OCI-LY7 (cell line): ENCODE measurements at regions not wholly inside any gene's neighbourhood (a gene's known extent, or its start where the extent isn't known, plus 50 kb on each side); places are given as distances from the start of the nearest gene placed in this dataset.
"Not testable (repeated sequence)": the region's sequence is repeated elsewhere in the genome, so short reads cannot be mapped to it uniquely, and the experiment has no call there.

Experiments
- BruUV-seq: library from RNA; stranded (reverse); fragments of 400-500 nt; replicated peaks from 2 replicates; lab custom pipeline; 2021; lab: Mats Ljungman, UMichigan
- CTCF ChIA-PET: fragments of 300-600 bp; sonication (Branson Sonifier 250); formaldehyde crosslinking; loops from one replicate; lab custom pipeline; 2022; ENCODE audit warnings: antibody characterized with exemption; ENCODE audit not compliant: unreplicated experiment; lab: Charles Lee
- POLR2A ChIA-PET: fragments of 300-600 bp; sonication (Branson Sonifier 250); formaldehyde crosslinking; loops from one replicate; lab custom pipeline; 2022; ENCODE audit warnings: antibody characterized with exemption; lab: Charles Lee
- DNase-seq: peaks from one replicate; pipeline ENCODE4 v3.0.0-alpha.2; 2015; ENCODE audit warnings: low spot score
- H2AFZ ChIP-seq: fragments of 200-600 bp; sonication (generic), shearing (Covaris generic); 2 replicates; pipeline ENCODE4 v1.6.1; 2014; ENCODE audit warnings: mild to moderate bottlenecking, antibody characterized with exemption, low read length, moderate library complexity
- H3K27ac ChIP-seq: fragments of 200-600 bp; sonication (generic); 2 replicates; pipeline ENCODE4 v1.5.1; 2014; ENCODE audit warnings: mixed run types, low read depth, mild to moderate bottlenecking, moderate library complexity, low read length, inconsistent platforms; ENCODE audit not compliant: poor library complexity, severe bottlenecking
- H3K36me3 ChIP-seq: fragments of 200-600 bp; sonication (generic); 2 replicates; pipeline ENCODE4 v1.6.1; 2014; ENCODE audit warnings: mild to moderate bottlenecking, antibody characterized with exemption, low read length, moderate library complexity, mixed read lengths; ENCODE audit not compliant: insufficient read depth
- H3K4me1 ChIP-seq: fragments of 200-600 bp; sonication (generic); 2 replicates; pipeline ENCODE4 v1.5.1; 2014; ENCODE audit warnings: mild to moderate bottlenecking, low read length; ENCODE audit not compliant: insufficient read depth, poor library complexity, severe bottlenecking
- H3K4me2 ChIP-seq: fragments of 200-600 bp; sonication (generic); 2 replicates; pipeline ENCODE4 v1.6.1; 2014; ENCODE audit warnings: mild to moderate bottlenecking, low read length
- H3K4me3 ChIP-seq: fragments of 200-600 bp; sonication (generic); 2 replicates; pipeline ENCODE4 v1.5.1; 2014; ENCODE audit warnings: mild to moderate bottlenecking, low read depth, low read length; ENCODE audit not compliant: poor library complexity, severe bottlenecking
- H3K79me2 ChIP-seq: fragments of 200-600 bp; sonication (generic); 2 replicates; pipeline ENCODE4 v1.6.1; 2016; ENCODE audit warnings: low read depth, mild to moderate bottlenecking, low read length, moderate library complexity, mixed read lengths; ENCODE audit not compliant: insufficient read depth
- H3K9me2 ChIP-seq: fragments of 200-600 bp; sonication (generic); 2 replicates; pipeline ENCODE4 v1.6.1; 2016; ENCODE audit warnings: mild to moderate bottlenecking, low read length, mixed read lengths; ENCODE audit not compliant: insufficient read depth
- H3K9me3 ChIP-seq: fragments of 200-600 bp; sonication (generic); 2 replicates; pipeline ENCODE4 v1.6.1; 2014; ENCODE audit warnings: mild to moderate bottlenecking, mixed run types, low read length, mixed read lengths
- H4K20me1 ChIP-seq: fragments of 200-600 bp; sonication (generic); 2 replicates; pipeline ENCODE4 v1.6.1; 2014; ENCODE audit warnings: mild to moderate bottlenecking, antibody characterized with exemption, low read length, moderate library complexity, mixed read lengths; ENCODE audit not compliant: insufficient read depth
- intact Hi-C: fragments of 100-400 bp; cut with micrococcal nuclease; formaldehyde crosslinking; loops from one replicate; pipeline ENCODE4 v1.10.0; 2022; ENCODE audit not compliant: unreplicated experiment

GRCh38 chr2:91773810-91774209, 3082.3 kb downstream of the RPIA start:
- H2AFZ ChIP-seq, CTCF ChIA-PET, H3K4me2 ChIP-seq, H3K36me3 ChIP-seq, H3K4me1 ChIP-seq, H3K9me2 ChIP-seq, H3K9me3 ChIP-seq, BruUV-seq, H4K20me1 ChIP-seq, H3K4me3 ChIP-seq, POLR2A ChIA-PET, H3K27ac ChIP-seq, DNase-seq, intact Hi-C loops, H3K79me2 ChIP-seq: not testable (repeated sequence)

- H3K79me2 ChIP-seq, H3K4me3 ChIP-seq, H3K9me2 ChIP-seq, POLR2A ChIA-PET, CTCF ChIA-PET, intact Hi-C loops, H3K4me1 ChIP-seq, H2AFZ ChIP-seq, H3K27ac ChIP-seq, DNase-seq, H3K4me2 ChIP-seq, BruUV-seq, H3K9me3 ChIP-seq, H4K20me1 ChIP-seq, H3K36me3 ChIP-seq: not testable (repeated sequence)
These were observed 3083.7 kb downstream of the RPIA start for GRCh38 chr2:91775193-91775592.

- H3K4me1 ChIP-seq, H3K4me2 ChIP-seq, CTCF ChIA-PET, H3K9me3 ChIP-seq, H2AFZ ChIP-seq, DNase-seq, intact Hi-C loops, H3K36me3 ChIP-seq, BruUV-seq, H3K79me2 ChIP-seq, H3K27ac ChIP-seq, H4K20me1 ChIP-seq, POLR2A ChIA-PET, H3K4me3 ChIP-seq, H3K9me2 ChIP-seq: not testable (repeated sequence)
These were observed 3088.9 kb downstream of the RPIA start for GRCh38 chr2:91780324-91780723.

GRCh38 chr2:91809391-91809790, 3061.8 kb upstream of the TEKT4 start:
- H3K36me3 ChIP-seq, BruUV-seq, DNase-seq, H3K27ac ChIP-seq, H3K4me1 ChIP-seq, H3K9me3 ChIP-seq, H3K9me2 ChIP-seq, H3K4me2 ChIP-seq, H3K4me3 ChIP-seq, CTCF ChIA-PET, H4K20me1 ChIP-seq, intact Hi-C loops, H2AFZ ChIP-seq, POLR2A ChIA-PET, H3K79me2 ChIP-seq: not testable (repeated sequence)
